Cardiac fibroblast (primary cell): ENCODE measurements at regions not wholly inside any gene's neighbourhood (a gene's known extent, or its start where the extent isn't known, plus 50 kb on each side); places are given as distances from the start of the nearest gene placed in this dataset.

ENCODE experiments used
- DNase-seq, 2 donors: peaks; one replicate each; pipeline versions ENCODE4 v3.0.0 to v3.0.0-alpha.2; 2010; ENCODE audit warnings: low read depth in 2 of 2
- H3K4me3 ChIP-seq, 2 donors: replicated peaks in 1 of 2; 1 replicate in 1 of 2; 2 replicates in 1 of 2; pipeline ENCODE4 v1.5.1; 2011; ENCODE audit warnings: low read depth in 2 of 2, low read length in 2 of 2, mild to moderate bottlenecking in 2 of 2, moderate library complexity in 1 of 2
- CTCF ChIP-seq: IDR thresholded peaks from one replicate; pipeline ENCODE4 v1.5.1; 2011; ENCODE audit warnings: low read depth, mild to moderate bottlenecking, low read length, inconsistent platforms

GRCh38 chr4:178664621-178665020 is 1222.4 kb upstream of the AGA start:
- DNase-seq, result no peak
- no peak overlapping the region for H3K4me3 ChIP-seq
- TF ChIP-seq CTCF, result no peak

DNA sequence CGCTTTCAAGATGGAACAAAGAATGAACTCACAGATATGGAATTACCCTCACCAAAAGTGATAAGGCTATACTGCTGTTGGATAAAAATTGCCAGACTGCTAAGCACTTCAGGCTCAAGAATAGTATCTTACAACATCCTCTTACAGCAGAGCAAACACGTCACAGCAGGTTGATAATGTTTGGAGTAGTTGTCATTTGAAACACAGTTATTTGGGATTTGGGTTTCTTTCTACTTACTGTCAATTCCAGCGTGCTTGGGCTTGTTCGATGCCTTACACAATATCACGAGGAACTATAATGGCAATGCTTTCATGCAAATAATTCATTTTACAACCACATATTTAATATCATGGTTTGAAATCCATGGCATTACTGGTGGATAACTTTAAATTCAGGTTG is 1223.7 kb upstream of the AGA start:
- TF ChIP-seq CTCF, result no peak
- no peak for DNase-seq
- no peak overlapping the region for H3K4me3 ChIP-seq

DNA sequence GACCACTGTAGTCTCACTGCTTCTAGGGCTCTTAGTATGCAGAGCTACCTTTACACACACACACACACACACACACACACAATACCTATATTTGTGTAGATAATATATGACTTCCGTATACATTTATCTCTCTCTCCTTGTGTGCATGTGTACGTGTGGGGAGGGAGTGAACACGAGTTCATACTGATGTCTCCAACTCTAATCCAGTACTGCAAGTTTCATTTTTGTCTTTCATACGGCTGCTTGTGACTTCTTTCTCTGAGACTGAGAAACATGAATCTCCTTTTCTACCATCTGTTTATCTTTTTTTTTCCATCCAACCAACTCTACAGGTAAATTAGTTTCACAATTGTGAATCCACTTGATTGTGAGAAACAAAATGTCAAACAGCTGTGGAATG is 1229.5 kb upstream of the AGA start:
- no peak for DNase-seq
- TF ChIP-seq CTCF, result no peak
- no peak overlapping the region for H3K4me3 ChIP-seq

GRCh38 chr4:178672512-178672911 is 1230.3 kb upstream of the AGA start:
- no peak for DNase-seq
- TF ChIP-seq CTCF, result no peak
- no peak overlapping the region for H3K4me3 ChIP-seq

GRCh38 chr4:178681871-178682270 is 1239.6 kb upstream of the AGA start:
- no peak for TF ChIP-seq CTCF
- no peak for DNase-seq
- H3K4me3 ChIP-seq, result no peak overlapping the region

DNA sequence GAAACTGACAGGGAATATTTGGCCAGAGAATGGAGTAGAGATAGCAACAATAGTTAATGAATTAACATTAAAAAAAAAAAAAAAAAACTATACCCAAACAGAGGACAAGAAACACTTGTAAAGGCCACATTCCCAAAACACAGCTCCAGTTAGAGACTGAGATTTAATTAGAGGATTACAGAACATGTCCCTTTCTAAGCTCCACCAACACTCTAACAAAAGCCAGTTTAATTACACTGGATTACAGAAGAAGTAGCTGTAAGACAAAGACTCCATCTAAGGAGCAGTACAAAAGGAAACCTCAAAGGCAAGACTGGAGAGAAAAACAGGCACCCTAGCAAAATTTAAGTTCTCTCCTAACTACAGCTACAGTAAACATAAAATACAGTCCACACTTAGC is 1247.7 kb upstream of the AGA start:
- no peak for DNase-seq
- no peak overlapping the region for H3K4me3 ChIP-seq
- no peak for TF ChIP-seq CTCF

DNA sequence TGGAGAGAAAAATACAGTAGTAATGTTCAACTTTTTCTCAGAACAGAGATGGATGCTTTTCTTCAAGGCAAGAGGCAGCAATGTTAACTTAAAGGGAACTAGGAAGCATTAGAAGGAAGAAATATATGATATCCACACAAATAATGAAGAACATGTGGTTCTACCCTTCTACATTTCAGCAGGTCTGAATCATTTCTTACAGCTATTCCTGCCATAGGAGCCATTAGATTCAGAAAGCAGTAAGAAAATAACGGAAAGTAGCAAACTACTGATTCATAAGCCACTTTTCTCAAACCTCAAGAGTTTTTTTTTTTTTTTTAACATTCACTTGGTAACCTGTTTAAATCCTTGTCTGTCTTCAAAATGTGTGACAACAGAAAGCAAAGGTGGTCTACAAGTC is 1251.6 kb upstream of the AGA start:
- DNase-seq, result no peak
- H3K4me3 ChIP-seq, result no peak overlapping the region
- no peak for TF ChIP-seq CTCF
